Suprapubic skin (tissue), 4 donors: ENCODE measurements at regions not wholly inside any gene's neighbourhood (a gene's known extent, or its start where the extent isn't known, plus 50 kb on each side); places are given as distances from the start of the nearest gene placed in this dataset.

Experiments used
- DNase-seq, 2 donors: peaks; one replicate each; pipeline ENCODE4 v3.0.0-alpha.2; 2019; ENCODE audit warnings: low spot score in 2 of 2
- H3K27ac ChIP-seq: fragments of 200-600 bp; sonication (generic); one replicate; pipeline ENCODE4 v1.5.1; 2019
- H3K27me3 ChIP-seq: fragments of 200-600 bp; sonication (generic); one replicate; pipeline ENCODE4 v1.5.1; 2019
- H3K36me3 ChIP-seq: fragments of 200-600 bp; sonication (generic); one replicate; pipeline ENCODE4 v1.5.1; 2019
- H3K4me1 ChIP-seq: fragments of 200-600 bp; sonication (generic); one replicate; pipeline ENCODE4 v1.5.1; 2019
- H3K4me3 ChIP-seq: fragments of 200-600 bp; sonication (generic); one replicate; pipeline ENCODE4 v1.5.1; 2019; ENCODE audit warnings: mild to moderate bottlenecking
- H3K9me3 ChIP-seq: fragments of 200-600 bp; sonication (generic); one replicate; pipeline ENCODE4 v1.5.1; 2019
- CTCF ChIP-seq, 2 donors: fragments of 200-600 bp in 1 of 2; fragments of 450-650 bp in 1 of 2; sonication (generic) in 1 of 2; IDR thresholded peaks; one replicate each; pipeline ENCODE4 v1.5.1; 2016 to 2019; ENCODE audit warnings: antibody characterized with exemption in 2 of 2, mild to moderate bottlenecking in 1 of 2, moderate library complexity in 1 of 2
- EP300 ChIP-seq: sonication (generic); formaldehyde crosslinking; IDR thresholded peaks from one replicate; pipeline ENCODE4 v1.6.1; 2017; ENCODE audit warnings: antibody characterized with exemption
- POLR2A ChIP-seq, 2 donors: fragments of 450-650 bp; IDR thresholded peaks; one replicate each; pipeline ENCODE4 v1.6.1; 2017; ENCODE audit warnings: antibody characterized with exemption in 2 of 2, mild to moderate bottlenecking in 2 of 2, moderate library complexity in 2 of 2
- POLR2AphosphoS5 ChIP-seq, 3 donors: sonication (generic); formaldehyde crosslinking; IDR thresholded peaks; one replicate each; pipeline ENCODE4 v1.6.1; 2017; ENCODE audit warnings: antibody characterized with exemption in 3 of 3
- WGBS: methylation state at CpG from one replicate; pipeline ENCODE4 v1.1.5; 2018; 5-methylcytosine and 5-hydroxymethylcytosine counted together

GRCh38 chr11:98952107-98952506 lies 68.6 kb upstream of the CNTN5 start:
- Histone ChIP-seq H3K9me3 (no peaks in the 10 kb centered on the region), H3K4me3 (no peak overlapping the region)

GRCh38 chr11:98955551-98955950 lies 65.2 kb upstream of the CNTN5 start:
- Histone ChIP-seq H3K27me3 (no peaks in the 10 kb centered on the region), H3K4me1 (no peaks in the 10 kb centered on the region), H3K9me3 (no peaks in the 10 kb centered on the region), H3K27ac (no peak overlapping the region), H3K36me3 (no peaks in the 10 kb centered on the region), H3K4me3 (no peak overlapping the region)
- no peak for DNase-seq
- WGBS = 40% methylated on average over 1 of the region's 1 CpG
- TF ChIP-seq EP300 (no peak), CTCF (IDR thresholded peaks at IDR 0.05) (no peak), POLR2A (IDR thresholded peaks at IDR 0.05) (no peak), POLR2AphosphoS5 (IDR thresholded peaks at IDR 0.05) (no peak)

More at GRCh38 chr11:98952107-98952506, 68.6 kb upstream of the CNTN5 start:
- no peaks in the 10 kb centered on the region for H3K36me3 ChIP-seq
- DNase-seq = no peak
- no peaks in the 10 kb centered on the region for H3K27me3 ChIP-seq
- no peak for TF ChIP-seq POLR2AphosphoS5 (IDR thresholded peaks at IDR 0.05)
- no peak for TF ChIP-seq CTCF (IDR thresholded peaks at IDR 0.05)
- no peak for TF ChIP-seq POLR2A (IDR thresholded peaks at IDR 0.05)
- TF ChIP-seq EP300 = no peak
- WGBS = 92% methylated on average over 2 of the region's 2 CpGs
- no peak overlapping the region for H3K27ac ChIP-seq
- no peaks in the 10 kb centered on the region for H3K4me1 ChIP-seq

GRCh38 chr11:98964146-98964545 lies 56.6 kb upstream of the CNTN5 start:
- Histone ChIP-seq H3K27ac (no peak overlapping the region), H3K4me3 (no peak overlapping the region), H3K36me3 (no peaks in the 10 kb centered on the region), H3K9me3 (no peaks in the 10 kb centered on the region), H3K27me3 (no peaks in the 10 kb centered on the region), H3K4me1 (no peaks in the 10 kb centered on the region)
- WGBS = 85% methylated on average over 3 of the region's 3 CpGs
- no peak for TF ChIP-seq POLR2A (IDR thresholded peaks at IDR 0.05)
- TF ChIP-seq CTCF (IDR thresholded peaks at IDR 0.05) = no peak
- TF ChIP-seq EP300 = no peak
- TF ChIP-seq POLR2AphosphoS5 (IDR thresholded peaks at IDR 0.05) = no peak
- DNase-seq = no peak

GRCh38 chr11:98965358-98965757 lies 55.4 kb upstream of the CNTN5 start:
- no peak for TF ChIP-seq CTCF (IDR thresholded peaks at IDR 0.05)
- TF ChIP-seq POLR2AphosphoS5 (IDR thresholded peaks at IDR 0.05) = no peak
- no peak for TF ChIP-seq EP300
- TF ChIP-seq POLR2A (IDR thresholded peaks at IDR 0.05) = no peak
- WGBS = 56% methylated on average over 1 of the region's 1 CpG
- no peak for DNase-seq

GRCh38 chr11:98965775-98966174 lies 55.0 kb upstream of the CNTN5 start:
- H3K9me3 ChIP-seq = no peaks in the 10 kb centered on the region
- TF ChIP-seq EP300 (no peak), CTCF (IDR thresholded peaks at IDR 0.05) (no peak), POLR2A (IDR thresholded peaks at IDR 0.05) (no peak), POLR2AphosphoS5 (IDR thresholded peaks at IDR 0.05) (no peak)
- no peak for DNase-seq

More at GRCh38 chr11:98965358-98965757, 55.4 kb upstream of the CNTN5 start:
- Histone ChIP-seq H3K36me3 (no peaks in the 10 kb centered on the region), H3K9me3 (no peaks in the 10 kb centered on the region), H3K27me3 (no peaks in the 10 kb centered on the region), H3K4me3 (no peak overlapping the region), H3K4me1 (no peaks in the 10 kb centered on the region), H3K27ac (no peak overlapping the region)

More at GRCh38 chr11:98965775-98966174, 55.0 kb upstream of the CNTN5 start:
- Histone ChIP-seq H3K36me3 (no peaks in the 10 kb centered on the region), H3K27me3 (no peaks in the 10 kb centered on the region), H3K27ac (no peak overlapping the region), H3K4me1 (no peaks in the 10 kb centered on the region), H3K4me3 (no peak overlapping the region)
